ENCODE measurements at regions not wholly inside any gene's neighbourhood (a gene's known extent, or its start where the extent isn't known, plus 50 kb on each side); places are given as distances from the start of the nearest gene placed in this dataset.

- Histone ChIP-seq H3K79me1 (ENCODE audit: low read depth in 1 of 2, low read length in 2 of 2) (no peaks in the 10 kb centered on the region), H3K4me3 (ENCODE audit: insufficient read depth, low read depth, low read length) (no peak overlapping the region), H3K23ac (ENCODE audit: low read depth, low read length) (no peak overlapping the region), H4K91ac (ENCODE audit: insufficient read depth, low read depth, low read length) (no peak overlapping the region), H3K27ac (ENCODE audit: insufficient read depth, low read length) (no peak overlapping the region), H3K9me1 (ENCODE audit: insufficient read depth, low read length) (no peaks in the 10 kb centered on the region), H2BK15ac (ENCODE audit: low read depth, low read length) (no peak overlapping the region), H3K4ac (ENCODE audit: low read depth, low read length) (no peak overlapping the region), H4K5ac (ENCODE audit: low read depth, low read length) (no peak overlapping the region), H3K14ac (replicated peaks; ENCODE audit: low read depth, low read length) (no peak overlapping the region), H2AFZ (replicated peaks; ENCODE audit: low read length, poor library complexity) (no peak overlapping the region), H2BK5ac (ENCODE audit: low read depth, low read length, poor library complexity, severe bottlenecking) (no peak overlapping the region), H3K4me1 (ENCODE audit: control insufficient read depth, insufficient read depth, low read length) (no peaks in the 10 kb centered on the region), H3K18ac (ENCODE audit: low read depth, low read length) (no peak overlapping the region), H2BK120ac (ENCODE audit: low read depth, low read length) (no peak overlapping the region), H3K36me3 (ENCODE audit: control insufficient read depth, insufficient read depth, low read length) (no peaks in the 10 kb centered on the region), H2AK5ac (ENCODE audit: low read depth, low read length) (no peak overlapping the region), H2AK9ac (replicated peaks; ENCODE audit: low read depth, low read length, poor library complexity) (no peak overlapping the region), H2BK20ac (ENCODE audit: low read depth, low read length) (no peak overlapping the region), H3K9me3 (ENCODE audit: control insufficient read depth, insufficient read depth, low read length) (no peaks in the 10 kb centered on the region), H3K56ac (ENCODE audit: extremely low read depth, insufficient read depth, low read length) (no peak overlapping the region), H3K9ac (ENCODE audit: low read depth, low read length) (no peak overlapping the region), H3K4me2 (ENCODE audit: low read depth, low read length) (no peak overlapping the region), H4K20me1 (ENCODE audit: insufficient read depth, low read length) (no peaks in the 10 kb centered on the region), H3K27me3 (ENCODE audit: control insufficient read depth, insufficient read depth, low read length) (peaks cover 56% of the 10 kb centered on the region), H4K8ac (ENCODE audit: low read depth in 2 of 2, low read length in 2 of 2) (no peak overlapping the region)
- WGBS, 2 experiments (ENCODE audit: extremely low coverage in 2 of 2, insufficient read length in 1 of 2), result 61% methylated on average over 4 of the region's 9 CpGs; no CpG with 5 or more reads in 1 of the 2 experiments
- CTCF ChIA-PET, result no interaction called here
- dilution Hi-C loops (cut with HindIII; ENCODE audit: low sequenced_read_pairs, unreplicated experiment), result no loop called here
- POLR2A ChIA-PET (ENCODE audit: unreplicated experiment), result no interaction called here
- intact Hi-C loops (cut with micrococcal nuclease), result no loop called here
- no peak for ATAC-seq (ENCODE audit: low read depth)
- no peak for DNase-seq
- BruUV-seq (replicated peaks), result no TSS peak
- in situ Hi-C loops (cut with MboI; ENCODE audit: low sequenced_read_pairs), result no loop called here
- no peak for TF ChIP-seq RAD21 (IDR thresholded peaks at IDR 0.05; ENCODE audit: low read length)
- no peak for TF ChIP-seq CHD1 (IDR thresholded peaks at IDR 0.05; ENCODE audit: low read depth, low read length)
- TF ChIP-seq MAZ (IDR thresholded peaks at IDR 0.05; ENCODE audit: borderline replicate concordance, low read depth, low read length), result no peak
- TF ChIP-seq CEBPB (IDR thresholded peaks at IDR 0.05; ENCODE audit: low read depth, low read length), result no peak
- no peak for TF ChIP-seq FOS (IDR thresholded peaks at IDR 0.05; ENCODE audit: low read depth, low read length)
- no peak for TF ChIP-seq SMC3 (IDR thresholded peaks at IDR 0.05; ENCODE audit: low read depth, low read length)
Measured at GRCh38 chr2:109053716-109054115, 64.7 kb upstream of the EDAR start.

All from IMR-90 (cell line).